22Rv1 (cell line): ENCODE measurements at regions not wholly inside any gene's neighbourhood (a gene's known extent, or its start where the extent isn't known, plus 50 kb on each side); places are given as distances from the start of the nearest gene placed in this dataset.

Experiments
- ZFX ChIP-seq: fragments of 450-650 bp; IDR thresholded peaks from 2 replicates; pipeline ENCODE4 v1.6.1; 2017; ENCODE audit warnings: antibody characterized with exemption, borderline replicate concordance
- TF ChIP-seq, protein P1 (sequence below): fragments of 450-650 bp; IDR thresholded peaks from 2 replicates; pipeline ENCODE4 v1.5.1; 2017; ENCODE audit warnings: mild to moderate bottlenecking

DNA sequence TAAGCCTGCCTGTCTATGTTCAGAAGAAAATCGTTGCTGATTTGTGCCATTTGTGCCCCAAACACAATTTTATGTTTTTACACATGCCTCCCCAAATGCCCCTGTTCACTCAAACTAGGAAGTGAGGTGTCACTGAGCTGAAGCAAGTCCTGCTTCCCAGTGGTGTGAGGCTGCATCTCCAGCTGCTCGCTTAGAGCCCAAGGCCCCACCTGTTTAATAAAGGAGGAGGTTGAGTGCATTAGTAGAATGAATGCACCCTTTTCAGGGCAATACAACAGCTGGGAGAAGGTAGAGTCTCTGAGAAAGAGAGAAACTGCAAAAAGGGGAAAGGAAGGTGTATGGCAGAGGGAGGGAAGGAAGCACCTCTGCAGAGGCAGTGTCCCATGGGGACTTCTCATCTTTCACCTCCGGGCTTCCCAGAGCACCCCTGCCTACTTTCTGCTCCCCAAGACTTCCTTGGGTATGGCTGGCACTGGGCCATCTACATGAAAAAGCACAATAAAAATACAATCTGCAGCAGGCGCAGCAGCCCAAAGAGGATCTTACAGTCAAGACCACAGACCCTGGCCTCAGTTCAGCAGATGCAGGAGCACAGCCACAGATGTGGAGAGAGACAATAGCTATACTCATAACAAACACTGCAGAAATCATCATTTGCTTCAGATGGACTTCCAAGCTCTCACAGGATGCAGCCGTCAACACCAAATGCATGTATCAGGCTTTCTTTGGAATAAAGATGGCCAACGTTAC lies 165.9 kb downstream of the POLR2M start:
- TF ChIP-seq, protein P1, sequence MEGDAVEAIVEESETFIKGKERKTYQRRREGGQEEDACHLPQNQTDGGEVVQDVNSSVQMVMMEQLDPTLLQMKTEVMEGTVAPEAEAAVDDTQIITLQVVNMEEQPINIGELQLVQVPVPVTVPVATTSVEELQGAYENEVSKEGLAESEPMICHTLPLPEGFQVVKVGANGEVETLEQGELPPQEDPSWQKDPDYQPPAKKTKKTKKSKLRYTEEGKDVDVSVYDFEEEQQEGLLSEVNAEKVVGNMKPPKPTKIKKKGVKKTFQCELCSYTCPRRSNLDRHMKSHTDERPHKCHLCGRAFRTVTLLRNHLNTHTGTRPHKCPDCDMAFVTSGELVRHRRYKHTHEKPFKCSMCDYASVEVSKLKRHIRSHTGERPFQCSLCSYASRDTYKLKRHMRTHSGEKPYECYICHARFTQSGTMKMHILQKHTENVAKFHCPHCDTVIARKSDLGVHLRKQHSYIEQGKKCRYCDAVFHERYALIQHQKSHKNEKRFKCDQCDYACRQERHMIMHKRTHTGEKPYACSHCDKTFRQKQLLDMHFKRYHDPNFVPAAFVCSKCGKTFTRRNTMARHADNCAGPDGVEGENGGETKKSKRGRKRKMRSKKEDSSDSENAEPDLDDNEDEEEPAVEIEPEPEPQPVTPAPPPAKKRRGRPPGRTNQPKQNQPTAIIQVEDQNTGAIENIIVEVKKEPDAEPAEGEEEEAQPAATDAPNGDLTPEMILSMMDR, result no peak
- no peak for TF ChIP-seq ZFX
